Upper lobe of left lung (tissue), 6 donors: ENCODE measurements at regions not wholly inside any gene's neighbourhood (a gene's known extent, or its start where the extent isn't known, plus 50 kb on each side); places are given as distances from the start of the nearest gene placed in this dataset.

Experiments
- ATAC-seq, 2 donors: fragments of 200-7000 bp; cut with Tn5 transposase; one replicate each; pipeline ENCODE4 v1.9.1; 2022; ENCODE audit warnings: mild to moderate bottlenecking in 2 of 2, moderate library complexity in 2 of 2; ENCODE audit not compliant: low FRiP score in 2 of 2
- DNase-seq, 2 donors: peaks; one replicate each; pipeline ENCODE4 v3.0.0-alpha.2; 2019 to 2020
- H3K27ac ChIP-seq, 4 donors: fragments of 200-600 bp; sonication (generic); one replicate each; pipeline ENCODE4 v1.5.1; 2016 to 2019
- H3K27me3 ChIP-seq, 4 donors: fragments of 200-600 bp; sonication (generic); one replicate each; pipeline ENCODE4 v1.5.1; 2017 to 2019
- H3K36me3 ChIP-seq, 4 donors: fragments of 200-600 bp; sonication (generic); one replicate each; pipeline ENCODE4 v1.5.1; 2016 to 2019
- H3K4me1 ChIP-seq, 4 donors: fragments of 200-600 bp; sonication (generic); one replicate each; pipeline ENCODE4 v1.5.1; 2018 to 2019
- H3K4me3 ChIP-seq, 4 donors: fragments of 200-600 bp; sonication (generic); one replicate each; pipeline ENCODE4 v1.5.1; 2017 to 2019; ENCODE audit warnings: mild to moderate bottlenecking in 2 of 4, moderate library complexity in 1 of 4
- H3K9me3 ChIP-seq, 4 donors: fragments of 200-600 bp; sonication (generic); one replicate each; pipeline ENCODE4 v1.5.1; 2018 to 2019
- EP300 ChIP-seq, 4 donors: sonication (generic); formaldehyde crosslinking; IDR thresholded peaks; one replicate each; pipeline ENCODE4 v1.5.1; 2017; ENCODE audit warnings: antibody characterized with exemption in 4 of 4, control low read depth in 2 of 4
- POLR2A ChIP-seq, 4 donors: fragments of 450-650 bp; IDR thresholded peaks; one replicate each; pipeline ENCODE4 v1.5.1; 2016 to 2017; ENCODE audit warnings: antibody characterized with exemption in 4 of 4, mild to moderate bottlenecking in 2 of 4
- POLR2AphosphoS5 ChIP-seq, 2 donors: sonication (generic); formaldehyde crosslinking; IDR thresholded peaks; one replicate each; pipeline ENCODE4 v1.5.1; 2017; ENCODE audit warnings: antibody characterized with exemption in 2 of 2
- WGBS, 2 donors: methylation state at CpG; one replicate each; pipeline ENCODE4 v1.1.5; 2017 to 2018; 5-methylcytosine and 5-hydroxymethylcytosine counted together
- TF ChIP-seq, protein P1 (sequence below), 6 experiments: fragments of 450-650 bp in 4 of 6; fragments of 200-600 bp in 2 of 6; sonication (generic) in 2 of 6; IDR thresholded peaks; one replicate each; pipeline ENCODE4 v1.5.1; 2016 to 2019; ENCODE audit warnings: antibody characterized with exemption in 6 of 6
- donor health status: DM: no; HTN: no; CAD: no; lungs with moderate emphysema.
- donor health status: DM: no; HTN: yes; CAD: no; lungs with severe emphysema.

- H3K4me3 ChIP-seq: no peak overlapping the region
- no peak for TF ChIP-seq POLR2AphosphoS5 (IDR thresholded peaks at IDR 0.05)
- TF ChIP-seq, protein P1, sequence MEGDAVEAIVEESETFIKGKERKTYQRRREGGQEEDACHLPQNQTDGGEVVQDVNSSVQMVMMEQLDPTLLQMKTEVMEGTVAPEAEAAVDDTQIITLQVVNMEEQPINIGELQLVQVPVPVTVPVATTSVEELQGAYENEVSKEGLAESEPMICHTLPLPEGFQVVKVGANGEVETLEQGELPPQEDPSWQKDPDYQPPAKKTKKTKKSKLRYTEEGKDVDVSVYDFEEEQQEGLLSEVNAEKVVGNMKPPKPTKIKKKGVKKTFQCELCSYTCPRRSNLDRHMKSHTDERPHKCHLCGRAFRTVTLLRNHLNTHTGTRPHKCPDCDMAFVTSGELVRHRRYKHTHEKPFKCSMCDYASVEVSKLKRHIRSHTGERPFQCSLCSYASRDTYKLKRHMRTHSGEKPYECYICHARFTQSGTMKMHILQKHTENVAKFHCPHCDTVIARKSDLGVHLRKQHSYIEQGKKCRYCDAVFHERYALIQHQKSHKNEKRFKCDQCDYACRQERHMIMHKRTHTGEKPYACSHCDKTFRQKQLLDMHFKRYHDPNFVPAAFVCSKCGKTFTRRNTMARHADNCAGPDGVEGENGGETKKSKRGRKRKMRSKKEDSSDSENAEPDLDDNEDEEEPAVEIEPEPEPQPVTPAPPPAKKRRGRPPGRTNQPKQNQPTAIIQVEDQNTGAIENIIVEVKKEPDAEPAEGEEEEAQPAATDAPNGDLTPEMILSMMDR (IDR thresholded peaks at IDR 0.05): no peak
- TF ChIP-seq POLR2A (IDR thresholded peaks at IDR 0.05): no peak
- no peak for TF ChIP-seq EP300 (IDR thresholded peaks at IDR 0.05)
Measured at GRCh38 chr5:8053270-8053669, 184.3 kb downstream of the MTRR start.

GRCh38 chr5:8057769-8058168 lies 188.8 kb downstream of the MTRR start:
- H3K4me1 ChIP-seq: no peaks in the 10 kb centered on the region
- 46 to 51% methylated on average over 6 to 7 of the region's 7 CpGs for WGBS, 2 donors
- H3K9me3 ChIP-seq: no peaks in the 10 kb centered on the region
- no peak overlapping the region for H3K4me3 ChIP-seq
- no peak overlapping the region for H3K27ac ChIP-seq
- H3K36me3 ChIP-seq: no peaks in the 10 kb centered on the region
- peak in 1 of 2 donors; percentile 32 for ATAC-seq
- no peaks in the 10 kb centered on the region for H3K27me3 ChIP-seq
- TF ChIP-seq, protein P1 (IDR thresholded peaks at IDR 0.05): no peak
- TF ChIP-seq POLR2A (IDR thresholded peaks at IDR 0.05) (no peak), EP300 (IDR thresholded peaks at IDR 0.05) (no peak), POLR2AphosphoS5 (IDR thresholded peaks at IDR 0.05) (no peak)
- DNase-seq: no peak

More at GRCh38 chr5:8053270-8053669, 184.3 kb downstream of the MTRR start:
- Histone ChIP-seq H3K4me1 (no peaks in the 10 kb centered on the region), H3K27ac (no peak overlapping the region), H3K27me3 (no peaks in the 10 kb centered on the region), H3K9me3 (no peaks in the 10 kb centered on the region), H3K36me3 (no peaks in the 10 kb centered on the region)
- DNase-seq: peak in 1 of 2 donors; percentile 54
- no peak for ATAC-seq
- WGBS, 2 donors: 80 to 89% methylated on average over 13 of the region's 13 CpGs

DNA sequence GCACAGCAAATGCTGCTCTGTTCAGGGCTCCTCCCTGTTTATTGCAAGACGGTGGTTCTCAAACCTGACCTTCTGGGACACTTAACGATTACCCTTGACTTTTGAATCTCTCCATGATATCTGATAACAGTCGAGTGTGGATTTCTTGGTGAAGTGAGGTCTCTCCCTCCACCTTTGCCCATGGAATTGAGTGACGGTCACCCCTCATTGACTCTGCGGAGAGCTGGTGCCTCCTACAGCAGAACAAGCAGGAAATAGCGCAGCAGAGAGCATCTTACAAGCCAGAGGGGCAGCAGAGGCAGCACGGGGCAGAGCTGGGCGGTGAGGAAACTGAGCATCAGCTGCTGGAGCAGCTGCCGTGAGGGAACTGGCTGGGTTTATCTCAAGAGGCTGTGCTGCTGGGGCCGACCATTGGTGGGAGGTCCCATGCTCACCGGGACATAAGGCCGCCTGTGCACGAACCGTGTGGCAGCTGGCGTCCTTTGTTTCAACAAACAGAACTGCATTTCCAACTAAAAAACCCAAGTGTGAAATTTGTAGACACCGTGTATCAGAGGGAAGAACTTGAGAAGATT lies 189.8 kb downstream of the MTRR start:
- Histone ChIP-seq H3K27ac (no peak overlapping the region), H3K9me3 (no peaks in the 10 kb centered on the region), H3K27me3 (no peaks in the 10 kb centered on the region), H3K4me1 (no peaks in the 10 kb centered on the region), H3K4me3 (no peak overlapping the region), H3K36me3 (no peaks in the 10 kb centered on the region)
- DNase-seq (peak in 1 of 2 donors; percentile 34), ATAC-seq (no peak)
- 73 to 84% methylated on average over 13 to 16 of the region's 16 CpGs for WGBS, 2 donors
- TF ChIP-seq, protein P1 (IDR thresholded peaks at IDR 0.05): no peak
- TF ChIP-seq EP300 (IDR thresholded peaks at IDR 0.05): no peak
- TF ChIP-seq POLR2A (IDR thresholded peaks at IDR 0.05): no peak
- TF ChIP-seq POLR2AphosphoS5 (IDR thresholded peaks at IDR 0.05): no peak

DNA sequence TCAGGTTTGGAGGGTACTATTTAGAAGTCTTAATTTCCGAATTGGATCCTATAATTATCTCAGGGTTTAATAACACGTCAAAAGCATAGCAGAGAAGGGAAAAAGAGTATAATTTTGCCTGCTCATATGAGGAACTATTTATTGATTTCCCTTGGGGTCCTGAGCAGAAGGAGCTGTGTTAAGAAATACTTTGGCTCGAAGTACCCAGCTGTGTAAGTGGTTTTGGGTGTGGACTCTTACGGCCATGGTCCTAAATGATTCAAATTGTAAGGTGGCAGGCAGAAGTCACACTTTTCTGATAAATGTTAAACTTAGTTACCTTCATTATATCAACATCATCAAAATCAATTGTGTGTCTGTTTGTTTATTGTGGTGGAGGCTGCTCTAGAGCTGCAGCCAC lies 190.4 kb downstream of the MTRR start:
- Histone ChIP-seq H3K36me3 (no peaks in the 10 kb centered on the region), H3K4me1 (no peaks in the 10 kb centered on the region), H3K27ac (no peak overlapping the region), H3K27me3 (no peaks in the 10 kb centered on the region), H3K9me3 (no peaks in the 10 kb centered on the region), H3K4me3 (no peak overlapping the region)
- WGBS, 2 donors: 81 to 85% methylated on average over 4 of the region's 4 CpGs
- TF ChIP-seq, protein P1 (IDR thresholded peaks at IDR 0.05): no peak
- no peak for TF ChIP-seq POLR2AphosphoS5 (IDR thresholded peaks at IDR 0.05)
- no peak for TF ChIP-seq EP300 (IDR thresholded peaks at IDR 0.05)
- no peak for TF ChIP-seq POLR2A (IDR thresholded peaks at IDR 0.05)
- ATAC-seq (no peak), DNase-seq (no peak)
